OCI-LY7 (cell line): ENCODE measurements at regions not wholly inside any gene's neighbourhood (a gene's known extent, or its start where the extent isn't known, plus 50 kb on each side); places are given as distances from the start of the nearest gene placed in this dataset.

Experiments used
- BruUV-seq: library from RNA; stranded (reverse); fragments of 400-500 nt; replicated peaks from 2 replicates; lab custom pipeline; 2021; lab: Mats Ljungman, UMichigan
- CTCF ChIA-PET: fragments of 300-600 bp; sonication (Branson Sonifier 250); formaldehyde crosslinking; loops from one replicate; lab custom pipeline; 2022; ENCODE audit warnings: antibody characterized with exemption; ENCODE audit not compliant: unreplicated experiment; lab: Charles Lee
- POLR2A ChIA-PET: fragments of 300-600 bp; sonication (Branson Sonifier 250); formaldehyde crosslinking; loops from one replicate; lab custom pipeline; 2022; ENCODE audit warnings: antibody characterized with exemption; lab: Charles Lee
- DNase-seq: peaks from one replicate; pipeline ENCODE4 v3.0.0-alpha.2; 2015; ENCODE audit warnings: low spot score
- H2AFZ ChIP-seq: fragments of 200-600 bp; sonication (generic), shearing (Covaris generic); 2 replicates; pipeline ENCODE4 v1.6.1; 2014; ENCODE audit warnings: mild to moderate bottlenecking, antibody characterized with exemption, low read length, moderate library complexity
- H3K27ac ChIP-seq: fragments of 200-600 bp; sonication (generic); 2 replicates; pipeline ENCODE4 v1.5.1; 2014; ENCODE audit warnings: mixed run types, low read depth, mild to moderate bottlenecking, moderate library complexity, low read length, inconsistent platforms; ENCODE audit not compliant: poor library complexity, severe bottlenecking
- H3K36me3 ChIP-seq: fragments of 200-600 bp; sonication (generic); 2 replicates; pipeline ENCODE4 v1.6.1; 2014; ENCODE audit warnings: mild to moderate bottlenecking, antibody characterized with exemption, low read length, moderate library complexity, mixed read lengths; ENCODE audit not compliant: insufficient read depth
- H3K4me1 ChIP-seq: fragments of 200-600 bp; sonication (generic); 2 replicates; pipeline ENCODE4 v1.5.1; 2014; ENCODE audit warnings: mild to moderate bottlenecking, low read length; ENCODE audit not compliant: insufficient read depth, poor library complexity, severe bottlenecking
- H3K4me2 ChIP-seq: fragments of 200-600 bp; sonication (generic); 2 replicates; pipeline ENCODE4 v1.6.1; 2014; ENCODE audit warnings: mild to moderate bottlenecking, low read length
- H3K4me3 ChIP-seq: fragments of 200-600 bp; sonication (generic); 2 replicates; pipeline ENCODE4 v1.5.1; 2014; ENCODE audit warnings: mild to moderate bottlenecking, low read depth, low read length; ENCODE audit not compliant: poor library complexity, severe bottlenecking
- H3K79me2 ChIP-seq: fragments of 200-600 bp; sonication (generic); 2 replicates; pipeline ENCODE4 v1.6.1; 2016; ENCODE audit warnings: low read depth, mild to moderate bottlenecking, low read length, moderate library complexity, mixed read lengths; ENCODE audit not compliant: insufficient read depth
- H3K9me2 ChIP-seq: fragments of 200-600 bp; sonication (generic); 2 replicates; pipeline ENCODE4 v1.6.1; 2016; ENCODE audit warnings: mild to moderate bottlenecking, low read length, mixed read lengths; ENCODE audit not compliant: insufficient read depth
- H3K9me3 ChIP-seq: fragments of 200-600 bp; sonication (generic); 2 replicates; pipeline ENCODE4 v1.6.1; 2014; ENCODE audit warnings: mild to moderate bottlenecking, mixed run types, low read length, mixed read lengths
- H4K20me1 ChIP-seq: fragments of 200-600 bp; sonication (generic); 2 replicates; pipeline ENCODE4 v1.6.1; 2014; ENCODE audit warnings: mild to moderate bottlenecking, antibody characterized with exemption, low read length, moderate library complexity, mixed read lengths; ENCODE audit not compliant: insufficient read depth
- CTCF ChIP-seq: fragments of 200-600 bp; sonication (generic); conservative IDR thresholded peaks from 2 replicates; pipeline ENCODE4 v1.5.1; 2014; ENCODE audit warnings: mild to moderate bottlenecking, antibody characterized with exemption, low read length, moderate library complexity, mixed read lengths
- EZH2phosphoT487 ChIP-seq: fragments of 200-600 bp; sonication (generic); IDR thresholded peaks from 2 replicates; pipeline ENCODE4 v1.6.1; 2018; ENCODE audit warnings: low read depth, borderline replicate concordance, mild to moderate bottlenecking, mixed run types, antibody characterized with exemption, low read length, moderate library complexity, mixed read lengths
- intact Hi-C: fragments of 100-400 bp; cut with micrococcal nuclease; formaldehyde crosslinking; loops from one replicate; pipeline ENCODE4 v1.10.0; 2022; ENCODE audit not compliant: unreplicated experiment

GRCh38 chr19:27889156-27889555, 1323.8 kb downstream of the UQCRFS1 start:
- no peak overlapping the region for H3K27ac ChIP-seq
- H4K20me1 ChIP-seq, result no peaks in the 10 kb centered on the region
- H3K4me2 ChIP-seq, result no peak overlapping the region
- TF ChIP-seq EZH2phosphoT487 (no peak), CTCF (no peak)
- POLR2A ChIA-PET, result no interaction called here
- intact Hi-C loops, result no loop called here
- no peak for DNase-seq
- no peak overlapping the region for H3K4me3 ChIP-seq
- no peaks in the 10 kb centered on the region for H3K36me3 ChIP-seq
- CTCF ChIA-PET, result no interaction called here
- no peaks in the 10 kb centered on the region for H3K9me3 ChIP-seq
- no peaks in the 10 kb centered on the region for H3K79me2 ChIP-seq
- H2AFZ ChIP-seq, result no peak overlapping the region
- no TSS peak for BruUV-seq
- no peaks in the 10 kb centered on the region for H3K9me2 ChIP-seq
- no peaks in the 10 kb centered on the region for H3K4me1 ChIP-seq

- Histone ChIP-seq H2AFZ (no peak overlapping the region), H3K4me3 (no peak overlapping the region), H3K9me2 (no peaks in the 10 kb centered on the region), H3K4me1 (no peaks in the 10 kb centered on the region), H4K20me1 (no peaks in the 10 kb centered on the region), H3K4me2 (no peak overlapping the region), H3K36me3 (no peaks in the 10 kb centered on the region), H3K27ac (no peak overlapping the region), H3K9me3 (no peaks in the 10 kb centered on the region), H3K79me2 (no peaks in the 10 kb centered on the region)
- BruUV-seq, result no TSS peak
- intact Hi-C loops, result no loop called here
- TF ChIP-seq EZH2phosphoT487 (no peak), CTCF (no peak)
- no peak for DNase-seq
- ChIA-PET CTCF (no interaction called here), POLR2A (no interaction called here)
Measured at GRCh38 chr19:27887946-27888345, 1325.0 kb downstream of the UQCRFS1 start.

- BruUV-seq, result no TSS peak
- intact Hi-C loops, result no loop called here
- CTCF ChIA-PET, result no interaction called here
- Histone ChIP-seq H3K4me2 (no peak overlapping the region), H3K36me3 (no peaks in the 10 kb centered on the region), H4K20me1 (no peaks in the 10 kb centered on the region), H3K27ac (no peak overlapping the region), H3K9me2 (no peaks in the 10 kb centered on the region), H3K79me2 (no peaks in the 10 kb centered on the region), H3K4me3 (no peak overlapping the region), H3K4me1 (no peaks in the 10 kb centered on the region), H3K9me3 (no peaks in the 10 kb centered on the region), H2AFZ (no peak overlapping the region)
- no peak for DNase-seq
- TF ChIP-seq CTCF, result no peak
- TF ChIP-seq EZH2phosphoT487, result no peak
- POLR2A ChIA-PET, result no interaction called here
Measured at GRCh38 chr19:27885359-27885758, 1327.6 kb downstream of the UQCRFS1 start.
